RWPE2 (cell line): ENCODE measurements at regions not wholly inside any gene's neighbourhood (a gene's known extent, or its start where the extent isn't known, plus 50 kb on each side); places are given as distances from the start of the nearest gene placed in this dataset.

ENCODE experiments used
- ATAC-seq: fragments of 200-7000 bp; cut with Tn5 transposase; 3 replicates; pipeline ENCODE4 v1.9.1; 2021; ENCODE audit warnings: low read depth
- DNase-seq: peaks from one replicate; pipeline ENCODE4 v3.0.0-alpha.2; 2020; ENCODE audit warnings: low spot score
- H3K27ac ChIP-seq: fragments of 450-650 bp; 2 replicates; pipeline ENCODE4 v1.5.1; 2017; ENCODE audit warnings: mild to moderate bottlenecking; ENCODE audit not compliant: poor library complexity, severe bottlenecking
- H3K27me3 ChIP-seq: fragments of 250-450 bp; sonication (Bioruptor Pico); 2 replicates; pipeline ENCODE4 v1.5.1; 2021; ENCODE audit warnings: mild to moderate bottlenecking, moderate library complexity; ENCODE audit not compliant: insufficient read depth, poor library complexity, severe bottlenecking
- H3K36me3 ChIP-seq: fragments of 250-450 bp; sonication (Bioruptor Pico); 2 replicates; pipeline ENCODE4 v1.5.1; 2020; ENCODE audit warnings: low read depth, mild to moderate bottlenecking, moderate library complexity
- H3K4me1 ChIP-seq: fragments of 250-450 bp; sonication (Bioruptor Pico); 2 replicates; pipeline ENCODE4 v1.5.1; 2021; ENCODE audit warnings: mild to moderate bottlenecking, moderate library complexity; ENCODE audit not compliant: insufficient read depth, poor library complexity, severe bottlenecking
- H3K4me3 ChIP-seq: fragments of 250-450 bp; sonication (Bioruptor Pico); 2 replicates; pipeline ENCODE4 v1.5.1; 2021; ENCODE audit warnings: mild to moderate bottlenecking, moderate library complexity; ENCODE audit not compliant: severe bottlenecking
- H3K9me3 ChIP-seq: fragments of 250-450 bp; sonication (Bioruptor Pico); 2 replicates; pipeline ENCODE4 v1.5.1; 2021; ENCODE audit warnings: mild to moderate bottlenecking, moderate library complexity; ENCODE audit not compliant: severe bottlenecking
- CTCF ChIP-seq: fragments of 450-650 bp; IDR thresholded peaks from one replicate; pipeline ENCODE4 v1.5.1; 2017; ENCODE audit warnings: mild to moderate bottlenecking, moderate library complexity; ENCODE audit not compliant: poor library complexity, severe bottlenecking

- no peak for ATAC-seq
- H3K27me3 ChIP-seq: no peaks in the 10 kb centered on the region
Observed at GRCh38 chr3:168624195-168624594, 528.5 kb upstream of the GOLIM4 start.

GRCh38 chr3:168622795-168623194 lies 527.1 kb upstream of the GOLIM4 start:
- no peak for DNase-seq
- ATAC-seq: no peak

More at GRCh38 chr3:168624195-168624594, 528.5 kb upstream of the GOLIM4 start:
- DNase-seq: no peak
- H3K36me3 ChIP-seq: no peaks in the 10 kb centered on the region
- H3K4me3 ChIP-seq: no peak overlapping the region
- no peak overlapping the region for H3K27ac ChIP-seq
- H3K4me1 ChIP-seq: no peaks in the 10 kb centered on the region
- TF ChIP-seq CTCF: no peak
- no peaks in the 10 kb centered on the region for H3K9me3 ChIP-seq

GRCh38 chr3:168620854-168621253 lies 525.1 kb upstream of the GOLIM4 start:
- peak; percentile 30 for TF ChIP-seq CTCF
- Histone ChIP-seq H3K9me3 (no peaks in the 10 kb centered on the region), H3K4me1 (no peaks in the 10 kb centered on the region), H3K27me3 (no peaks in the 10 kb centered on the region), H3K36me3 (no peaks in the 10 kb centered on the region), H3K4me3 (no peak overlapping the region), H3K27ac (no peak overlapping the region)
- no peak for DNase-seq
- peak; percentile 49; the same call in 1 of the 3 replicates for ATAC-seq

More at GRCh38 chr3:168622795-168623194, 527.1 kb upstream of the GOLIM4 start:
- Histone ChIP-seq H3K27me3 (no peaks in the 10 kb centered on the region), H3K9me3 (no peaks in the 10 kb centered on the region), H3K27ac (no peak overlapping the region), H3K36me3 (no peaks in the 10 kb centered on the region), H3K4me1 (no peaks in the 10 kb centered on the region), H3K4me3 (no peak overlapping the region)
- no peak for TF ChIP-seq CTCF

- H3K36me3 ChIP-seq: no peaks in the 10 kb centered on the region
- no peaks in the 10 kb centered on the region for H3K27me3 ChIP-seq
- DNase-seq (no peak), ATAC-seq (no peak)
- no peak overlapping the region for H3K4me3 ChIP-seq
- H3K27ac ChIP-seq: no peak overlapping the region
- TF ChIP-seq CTCF: no peak
- H3K4me1 ChIP-seq: no peaks in the 10 kb centered on the region
- no peaks in the 10 kb centered on the region for H3K9me3 ChIP-seq
Observed at GRCh38 chr3:168618827-168619470, 523.2 kb upstream of the GOLIM4 start.

GRCh38 chr3:168617658-168618057 lies 521.9 kb upstream of the GOLIM4 start:
- Histone ChIP-seq H3K27ac (no peak overlapping the region), H3K4me3 (no peak overlapping the region), H3K9me3 (no peaks in the 10 kb centered on the region), H3K4me1 (no peaks in the 10 kb centered on the region), H3K27me3 (no peaks in the 10 kb centered on the region), H3K36me3 (no peaks in the 10 kb centered on the region)
- DNase-seq (no peak), ATAC-seq (no peak)
- no peak for TF ChIP-seq CTCF
